ENCODE measurements at regions not wholly inside any gene's neighbourhood (a gene's known extent, or its start where the extent isn't known, plus 50 kb on each side); places are given as distances from the start of the nearest gene placed in this dataset.

DNA sequence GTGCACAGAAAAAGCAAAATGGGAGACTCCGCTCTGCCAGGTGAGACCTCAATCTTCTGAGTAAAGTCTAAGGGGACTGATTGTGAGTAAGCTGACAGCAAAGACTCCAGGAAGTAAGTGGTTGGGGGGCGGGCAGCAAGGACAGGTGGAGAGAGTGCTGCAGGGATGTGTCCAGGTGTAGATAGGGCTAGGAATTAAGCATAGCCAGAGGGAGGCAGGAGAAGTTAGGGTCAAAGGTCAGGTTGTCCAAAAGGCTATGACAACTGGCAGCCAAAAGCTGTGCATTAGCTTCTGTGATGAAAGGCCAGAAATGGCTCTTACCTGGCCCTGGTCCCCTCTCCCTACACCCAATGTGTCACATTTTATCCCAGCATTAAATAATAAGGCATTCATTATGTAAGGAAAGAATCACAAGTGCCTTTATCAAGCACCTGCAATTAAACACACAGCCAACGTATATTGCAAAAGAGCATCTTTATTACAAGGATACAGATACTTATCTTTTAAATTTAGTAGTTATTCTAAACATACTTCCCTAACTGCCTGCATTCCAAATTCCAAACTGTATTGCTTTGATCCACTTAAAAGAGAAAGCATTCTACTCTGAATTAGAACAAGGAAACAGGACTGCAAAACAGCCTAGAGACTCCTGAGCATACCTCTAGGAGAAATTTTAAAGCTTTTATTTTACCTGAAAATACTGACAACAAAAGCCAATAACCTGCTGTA lies 247.9 kb downstream of the IRS1 start:
- 78% methylated on average over 3 of the region's 3 CpGs for WGBS
- TF ChIP-seq POLR2A (IDR thresholded peaks at IDR 0.05): no peak
- TF ChIP-seq POLR2AphosphoS5 (IDR thresholded peaks at IDR 0.05): no peak
- no peak for TF ChIP-seq CTCF (IDR thresholded peaks at IDR 0.05)
- no peak for TF ChIP-seq EP300 (IDR thresholded peaks at IDR 0.05)
- DNase-seq (ENCODE audit: low spot score in 2 of 2): no peak
- no peak overlapping the region for H3K27ac ChIP-seq
- H3K36me3 ChIP-seq: no peaks in the 10 kb centered on the region
- no peaks in the 10 kb centered on the region for H3K27me3 ChIP-seq
- no peaks in the 10 kb centered on the region for H3K9me3 ChIP-seq
- no peak overlapping the region for H3K4me3 ChIP-seq
- peaks cover 4% of the 10 kb centered on the region for H3K4me1 ChIP-seq

DNA sequence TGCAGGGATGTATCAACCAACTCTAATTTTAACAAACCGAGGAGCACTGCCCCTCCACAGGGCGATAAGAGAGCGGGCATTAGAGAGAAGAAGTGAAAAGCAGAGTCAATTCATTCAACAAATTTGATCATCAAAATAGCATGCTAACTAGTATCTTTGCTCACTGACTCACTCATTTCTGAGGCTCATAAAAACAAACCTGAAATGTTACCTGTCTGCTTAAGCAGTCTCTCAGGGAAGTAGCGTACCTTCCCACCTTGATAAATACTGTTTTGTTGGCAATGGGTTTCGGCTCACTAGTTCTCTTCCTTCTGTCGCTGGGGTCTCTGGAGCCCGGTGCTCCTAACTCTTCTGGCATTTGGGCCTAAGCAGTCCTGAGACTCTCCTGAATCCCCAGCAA lies 248.8 kb downstream of the IRS1 start:
- 74% methylated on average over 7 of the region's 7 CpGs for WGBS
- no peak for DNase-seq (ENCODE audit: low spot score in 2 of 2)

GRCh38 chr2:226548732-226549131 lies 250.9 kb downstream of the IRS1 start:
- no peak for TF ChIP-seq CTCF (IDR thresholded peaks at IDR 0.05)
- no peak for TF ChIP-seq POLR2AphosphoS5 (IDR thresholded peaks at IDR 0.05)
- no peak for TF ChIP-seq EP300 (IDR thresholded peaks at IDR 0.05)
- no peak for TF ChIP-seq POLR2A (IDR thresholded peaks at IDR 0.05)
- no peak overlapping the region for H3K27ac ChIP-seq
- WGBS: 63% methylated on average over 2 of the region's 2 CpGs
- no peaks in the 10 kb centered on the region for H3K9me3 ChIP-seq
- no peak for DNase-seq (ENCODE audit: low spot score in 2 of 2)
- H3K27me3 ChIP-seq: no peaks in the 10 kb centered on the region
- no peaks in the 10 kb centered on the region for H3K36me3 ChIP-seq
- peaks cover 4% of the 10 kb centered on the region for H3K4me1 ChIP-seq
- no peak overlapping the region for H3K4me3 ChIP-seq

More for the DNA sequence above, 248.8 kb downstream of the IRS1 start:
- Histone ChIP-seq H3K4me1 (peaks cover 4% of the 10 kb centered on the region), H3K4me3 (no peak overlapping the region), H3K27me3 (no peaks in the 10 kb centered on the region), H3K36me3 (no peaks in the 10 kb centered on the region), H3K27ac (no peak overlapping the region), H3K9me3 (no peaks in the 10 kb centered on the region)
- TF ChIP-seq EP300 (IDR thresholded peaks at IDR 0.05): no peak
- TF ChIP-seq CTCF (IDR thresholded peaks at IDR 0.05): no peak
- no peak for TF ChIP-seq POLR2AphosphoS5 (IDR thresholded peaks at IDR 0.05)
- TF ChIP-seq POLR2A (IDR thresholded peaks at IDR 0.05): no peak

- 86% methylated on average over 2 of the region's 2 CpGs for WGBS
- no peak for TF ChIP-seq EP300 (IDR thresholded peaks at IDR 0.05)
- no peak for TF ChIP-seq CTCF (IDR thresholded peaks at IDR 0.05)
- H3K27ac ChIP-seq: no peak overlapping the region
- no peak overlapping the region for H3K4me3 ChIP-seq
- H3K27me3 ChIP-seq: no peaks in the 10 kb centered on the region
- no peaks in the 10 kb centered on the region for H3K9me3 ChIP-seq
- no peaks in the 10 kb centered on the region for H3K36me3 ChIP-seq
- no peak for DNase-seq (ENCODE audit: low spot score in 2 of 2)
- no peaks in the 10 kb centered on the region for H3K4me1 ChIP-seq
These were observed 254.9 kb downstream of the IRS1 start for GRCh38 chr2:226544596-226545210.

DNA sequence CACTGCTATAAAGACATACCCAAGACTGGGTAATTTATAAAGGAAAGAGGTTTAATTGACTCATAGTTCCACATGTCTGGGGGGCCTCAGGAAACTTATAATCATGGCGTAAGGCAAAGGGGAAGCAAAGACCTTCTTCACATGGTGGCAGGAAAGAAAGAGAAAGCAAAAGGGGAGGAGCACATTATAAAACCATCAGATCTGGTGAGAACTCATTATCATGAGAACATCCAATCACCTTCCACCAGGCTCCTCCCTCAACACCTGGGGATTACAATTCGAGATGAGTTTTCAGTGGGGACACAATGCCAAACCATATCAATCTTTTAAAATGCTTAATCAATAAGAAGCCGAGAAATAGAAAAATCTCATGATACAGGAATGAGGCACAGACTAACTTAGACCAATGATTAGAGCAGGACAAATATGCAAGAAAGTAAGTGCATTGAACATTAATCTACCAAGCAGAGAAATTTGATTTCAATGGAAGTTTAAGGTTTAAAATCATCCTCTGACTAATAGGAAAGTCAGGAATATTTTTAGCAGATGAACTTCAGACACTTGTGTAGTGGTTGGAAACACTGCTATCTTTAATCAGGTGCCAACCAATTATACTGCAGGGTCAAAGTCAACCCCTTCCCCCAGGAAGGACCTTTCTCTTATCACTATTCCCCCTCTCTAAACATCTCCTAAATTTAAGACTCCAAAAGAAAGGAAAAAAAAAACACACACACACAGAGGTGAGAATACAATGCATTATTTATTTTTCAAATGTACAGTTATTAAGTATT lies 259.2 kb downstream of the IRS1 start:
- TF ChIP-seq EP300 (IDR thresholded peaks at IDR 0.05) (no peak), CTCF (IDR thresholded peaks at IDR 0.05) (no peak), POLR2A (IDR thresholded peaks at IDR 0.05) (no peak), POLR2AphosphoS5 (IDR thresholded peaks at IDR 0.05) (no peak)
- H3K36me3 ChIP-seq: no peaks in the 10 kb centered on the region
- WGBS: 80% methylated on average over 3 of the region's 3 CpGs
- H3K4me3 ChIP-seq: no peak overlapping the region
- no peak overlapping the region for H3K27ac ChIP-seq
- DNase-seq (ENCODE audit: low spot score in 2 of 2): no peak
- no peaks in the 10 kb centered on the region for H3K27me3 ChIP-seq
- no peaks in the 10 kb centered on the region for H3K9me3 ChIP-seq
- H3K4me1 ChIP-seq: no peaks in the 10 kb centered on the region
